ENCODE measurements at regions not wholly inside any gene's neighbourhood (a gene's known extent, or its start where the extent isn't known, plus 50 kb on each side); places are given as distances from the start of the nearest gene placed in this dataset.

DNA sequence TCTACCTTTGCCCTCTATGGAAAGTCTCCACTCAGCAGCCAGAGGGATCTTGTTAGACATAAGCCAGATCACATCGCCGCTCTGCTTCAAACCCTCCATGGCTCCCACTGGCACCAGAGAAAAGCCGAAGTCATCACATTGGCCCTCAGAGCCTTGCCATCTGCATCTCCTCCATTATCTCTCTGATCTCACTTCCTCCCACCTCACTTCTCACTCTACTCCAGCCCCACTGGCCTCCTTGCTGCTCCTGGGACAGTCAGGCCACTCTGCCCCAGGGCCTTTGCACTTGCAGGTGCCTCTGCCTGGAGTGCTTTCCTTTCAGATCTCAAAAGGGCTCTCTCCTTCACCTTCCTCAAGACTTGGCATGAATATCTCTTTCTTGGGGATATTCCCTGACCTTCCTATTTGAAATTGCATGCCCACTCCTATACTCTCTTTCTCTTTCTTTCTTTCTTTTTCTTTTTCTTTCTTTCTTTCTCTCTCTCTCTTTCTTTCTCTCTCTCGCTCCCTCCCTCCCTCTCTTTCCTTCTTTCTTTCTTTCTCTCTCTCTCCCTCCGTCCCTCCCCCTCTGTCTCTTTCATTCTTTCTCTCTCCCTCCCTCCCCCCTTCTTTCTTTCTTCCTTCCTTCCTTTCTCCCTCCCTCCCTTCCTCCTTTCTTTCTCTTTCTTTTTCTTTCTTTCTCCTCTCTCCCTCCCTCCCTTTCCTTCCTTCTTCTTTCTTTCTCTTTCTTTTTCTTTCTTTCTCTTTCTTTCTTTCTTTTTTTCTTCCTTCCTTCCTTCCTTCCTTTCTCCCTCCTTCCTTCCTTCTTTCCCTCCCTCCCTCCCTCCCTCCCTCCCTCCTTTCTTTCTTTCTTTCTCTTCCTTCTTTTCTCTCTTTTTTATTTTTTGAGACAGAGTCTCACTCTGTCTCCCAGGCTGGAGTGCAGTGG lies 96.0 kb upstream of the CASZ1 start:
- H3K4me1 ChIP-seq (replicated peaks), result no peaks in the 10 kb centered on the region
- WGBS, result 88% methylated on average over 5 of the region's 5 CpGs
- H3K27me3 ChIP-seq (replicated peaks; ENCODE audit: insufficient read depth), result peaks cover 2% of the 10 kb centered on the region
- TF ChIP-seq POLR2AphosphoS5 (IDR thresholded peaks at IDR 0.05) (no peak), POLR2A (IDR thresholded peaks at IDR 0.05) (no peak)
- TF ChIP-seq, protein P1, sequence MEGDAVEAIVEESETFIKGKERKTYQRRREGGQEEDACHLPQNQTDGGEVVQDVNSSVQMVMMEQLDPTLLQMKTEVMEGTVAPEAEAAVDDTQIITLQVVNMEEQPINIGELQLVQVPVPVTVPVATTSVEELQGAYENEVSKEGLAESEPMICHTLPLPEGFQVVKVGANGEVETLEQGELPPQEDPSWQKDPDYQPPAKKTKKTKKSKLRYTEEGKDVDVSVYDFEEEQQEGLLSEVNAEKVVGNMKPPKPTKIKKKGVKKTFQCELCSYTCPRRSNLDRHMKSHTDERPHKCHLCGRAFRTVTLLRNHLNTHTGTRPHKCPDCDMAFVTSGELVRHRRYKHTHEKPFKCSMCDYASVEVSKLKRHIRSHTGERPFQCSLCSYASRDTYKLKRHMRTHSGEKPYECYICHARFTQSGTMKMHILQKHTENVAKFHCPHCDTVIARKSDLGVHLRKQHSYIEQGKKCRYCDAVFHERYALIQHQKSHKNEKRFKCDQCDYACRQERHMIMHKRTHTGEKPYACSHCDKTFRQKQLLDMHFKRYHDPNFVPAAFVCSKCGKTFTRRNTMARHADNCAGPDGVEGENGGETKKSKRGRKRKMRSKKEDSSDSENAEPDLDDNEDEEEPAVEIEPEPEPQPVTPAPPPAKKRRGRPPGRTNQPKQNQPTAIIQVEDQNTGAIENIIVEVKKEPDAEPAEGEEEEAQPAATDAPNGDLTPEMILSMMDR (IDR thresholded peaks at IDR 0.05), result no peak
- H3K4me3 ChIP-seq, result no peak overlapping the region
- intact Hi-C loops (cut with DNase I), result no loop called here
- no peak for DNase-seq (ENCODE audit: low spot score)
- no peaks in the 10 kb centered on the region for H3K36me3 ChIP-seq
- H3K27ac ChIP-seq, result no peak overlapping the region
- no peaks in the 10 kb centered on the region for H3K9me3 ChIP-seq

DNA sequence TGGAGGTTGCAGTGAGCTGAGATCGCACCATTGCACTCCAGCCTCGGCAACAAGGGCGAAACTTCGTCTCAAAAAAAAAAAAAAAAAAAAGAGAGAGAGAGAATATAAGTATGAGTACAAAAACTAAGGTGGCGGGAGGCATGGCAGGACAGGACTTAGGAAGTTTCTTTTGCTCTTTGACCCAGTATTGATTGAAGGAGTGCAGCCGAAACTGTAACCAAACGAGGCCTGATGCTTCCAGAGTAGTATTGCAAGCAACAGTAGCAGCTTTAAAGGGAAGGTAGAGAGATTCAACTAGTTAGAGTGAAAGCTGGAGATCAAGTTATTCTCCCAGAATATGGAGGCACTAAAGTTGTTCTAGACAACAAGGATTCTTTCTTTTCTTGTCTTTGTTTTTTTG lies 99.2 kb upstream of the CASZ1 start:
- DNase-seq (ENCODE audit: low spot score), result no peak
- Histone ChIP-seq H3K36me3 (no peaks in the 10 kb centered on the region), H3K27me3 (replicated peaks; ENCODE audit: insufficient read depth) (no peaks in the 10 kb centered on the region), H3K27ac (no peak overlapping the region), H3K4me1 (replicated peaks) (peaks cover 3% of the 10 kb centered on the region), H3K4me3 (no peak overlapping the region), H3K9me3 (no peaks in the 10 kb centered on the region)
- TF ChIP-seq POLR2A (IDR thresholded peaks at IDR 0.05) (no peak), POLR2AphosphoS5 (IDR thresholded peaks at IDR 0.05) (no peak)
- TF ChIP-seq, protein P1 (IDR thresholded peaks at IDR 0.05), result no peak
- WGBS, result 87% methylated on average over 7 of the region's 7 CpGs
- intact Hi-C loops (cut with DNase I), result no loop called here

DNA sequence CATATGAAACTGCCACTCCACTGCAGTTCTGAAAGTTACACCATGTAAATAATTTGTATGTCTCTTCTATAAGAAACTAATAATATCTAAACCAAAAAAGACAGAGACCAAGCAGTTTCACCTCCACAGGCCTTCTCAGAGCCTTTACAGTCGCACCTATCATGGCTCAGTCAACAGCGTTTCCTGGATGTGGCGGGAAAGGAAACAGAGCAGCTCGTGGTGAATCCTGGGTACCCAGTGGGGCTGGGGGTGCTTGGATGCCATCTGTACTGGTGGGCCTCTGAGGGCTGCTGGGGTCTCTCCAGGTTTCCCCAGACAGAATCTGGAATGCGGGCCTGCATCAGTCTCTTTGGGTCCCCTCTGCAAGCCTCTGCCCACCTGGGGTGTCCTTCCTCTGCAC lies 100.2 kb upstream of the CASZ1 start:
- DNase-seq (ENCODE audit: low spot score), result no peak
- H3K9me3 ChIP-seq, result no peaks in the 10 kb centered on the region
- WGBS, result 81% methylated on average over 5 of the region's 5 CpGs
- no peaks in the 10 kb centered on the region for H3K36me3 ChIP-seq
- H3K27ac ChIP-seq, result no peak overlapping the region
- H3K4me1 ChIP-seq (replicated peaks), result peaks cover 11% of the 10 kb centered on the region
- no peaks in the 10 kb centered on the region for H3K27me3 ChIP-seq (replicated peaks; ENCODE audit: insufficient read depth)
- TF ChIP-seq, protein P1 (IDR thresholded peaks at IDR 0.05), result no peak
- TF ChIP-seq POLR2A (IDR thresholded peaks at IDR 0.05) (no peak), POLR2AphosphoS5 (IDR thresholded peaks at IDR 0.05) (no peak)
- intact Hi-C loops (cut with DNase I), result no loop called here
- H3K4me3 ChIP-seq, result no peak overlapping the region

DNA sequence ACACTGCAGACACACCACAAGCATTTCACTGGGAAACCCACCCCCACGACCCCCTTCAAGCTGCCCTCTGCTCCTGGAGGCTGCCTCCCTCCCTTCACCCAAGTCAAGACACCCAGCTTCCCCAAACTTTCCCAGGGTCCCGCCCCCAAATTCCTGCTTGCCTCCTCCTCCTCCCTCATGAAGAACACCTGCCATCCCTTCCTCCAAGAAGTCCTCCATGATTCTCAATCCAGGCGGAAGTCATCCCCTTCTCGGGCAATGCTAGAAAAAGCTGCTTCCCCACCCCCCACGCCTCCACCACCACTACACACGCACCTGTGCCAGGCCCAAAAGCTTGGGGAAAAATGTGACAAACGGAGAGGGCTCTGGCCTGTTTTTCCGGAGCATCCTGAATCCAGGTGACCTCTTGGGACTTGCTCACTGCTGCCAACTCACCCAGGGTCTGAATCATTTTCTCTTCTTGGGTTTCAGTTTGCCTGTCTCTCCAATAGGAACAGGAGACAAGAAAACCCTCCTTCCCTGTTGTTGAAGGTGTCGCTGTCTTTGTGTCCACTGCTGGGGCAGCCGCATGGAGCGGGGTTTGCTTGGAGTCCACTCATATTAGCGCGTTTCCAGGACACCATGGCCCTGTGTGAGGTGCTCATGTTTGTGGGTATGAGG lies 101.0 kb upstream of the CASZ1 start:
- intact Hi-C loops (cut with DNase I), result no loop called here
- H3K27ac ChIP-seq, result no peak overlapping the region
- H3K27me3 ChIP-seq (replicated peaks; ENCODE audit: insufficient read depth), result no peaks in the 10 kb centered on the region

More for the DNA sequence above, 101.0 kb upstream of the CASZ1 start:
- H3K36me3 ChIP-seq, result no peaks in the 10 kb centered on the region
- 82% methylated on average over 13 of the region's 13 CpGs for WGBS
- TF ChIP-seq POLR2A (IDR thresholded peaks at IDR 0.05) (no peak), POLR2AphosphoS5 (IDR thresholded peaks at IDR 0.05) (no peak)
- TF ChIP-seq, protein P1 (IDR thresholded peaks at IDR 0.05), result no peak
- H3K9me3 ChIP-seq, result no peaks in the 10 kb centered on the region
- DNase-seq (ENCODE audit: low spot score), result no peak
- H3K4me1 ChIP-seq (replicated peaks), result peaks cover 11% of the 10 kb centered on the region
- H3K4me3 ChIP-seq, result no peak overlapping the region

All from prostate gland (tissue), 2 donors.